GM19467 (cell line): ENCODE measurements at regions not wholly inside any gene's neighbourhood (a gene's known extent, or its start where the extent isn't known, plus 50 kb on each side); places are given as distances from the start of the nearest gene placed in this dataset.

ENCODE experiments used
- ATAC-seq: cut with Tn5 transposase; IDR thresholded peaks from one replicate; pipeline ENCODE4 v1.9.1; 2021; ENCODE audit warnings: mild to moderate bottlenecking, moderate library complexity; ENCODE audit not compliant: unreplicated experiment

DNA sequence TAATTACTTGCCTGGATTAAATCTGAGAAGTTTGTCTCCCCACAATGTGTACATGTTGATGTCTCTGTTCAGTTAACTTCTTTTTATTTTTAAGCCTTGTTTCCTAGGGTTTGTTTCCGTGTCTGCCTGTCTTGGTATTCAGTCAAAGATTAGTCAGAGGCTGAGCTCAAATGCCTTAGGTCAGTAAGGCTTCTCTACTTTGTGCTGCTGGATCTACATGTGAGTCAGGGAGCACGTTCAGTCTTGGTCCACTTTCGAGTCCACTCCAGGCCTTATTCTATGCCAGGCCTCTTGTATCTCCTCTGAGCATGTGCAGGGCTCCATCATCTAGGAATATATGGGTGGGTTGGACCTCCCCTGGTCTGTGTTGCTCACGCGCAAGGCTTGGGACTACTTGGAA lies 93.3 kb upstream of the FZD8 start:
- ATAC-seq = no peak

DNA sequence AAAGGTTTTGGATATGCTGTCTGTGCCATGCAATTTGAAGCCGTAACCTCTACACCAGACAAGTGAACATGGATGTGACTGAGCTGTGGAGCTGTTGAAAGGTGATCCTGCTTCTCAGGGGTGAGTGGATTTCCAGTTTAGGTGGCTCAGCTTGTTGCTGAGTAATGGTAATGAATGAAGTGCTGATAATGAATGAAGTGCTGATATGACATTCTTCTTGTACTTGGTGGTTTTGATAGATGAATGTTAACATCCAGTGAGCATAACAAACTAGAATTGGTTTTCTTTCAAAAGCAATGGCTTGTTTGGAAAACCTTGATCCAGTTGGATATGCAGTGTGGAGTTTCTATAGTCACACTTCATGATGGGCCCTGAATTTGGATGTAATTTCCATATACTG lies 89.7 kb upstream of the FZD8 start:
- ATAC-seq = no peak

DNA sequence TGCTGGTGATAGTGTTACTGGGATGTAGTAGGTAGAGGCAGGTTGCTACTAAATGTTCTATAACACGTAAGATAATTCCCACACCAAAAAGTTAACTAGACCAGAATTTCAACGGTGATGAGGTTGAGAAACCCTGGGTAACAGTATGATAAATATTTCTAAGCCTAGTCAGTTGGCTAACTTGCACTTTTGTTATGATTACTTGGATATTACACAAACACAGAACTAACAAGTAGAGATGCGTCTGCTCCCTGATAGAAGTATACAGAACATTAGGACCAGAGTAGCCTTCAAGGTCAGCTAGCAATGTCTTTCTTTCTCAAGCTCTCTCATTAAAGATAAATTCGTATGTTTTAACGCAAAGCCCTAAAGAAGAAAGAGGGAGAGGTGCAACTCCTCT lies 86.2 kb upstream of the FZD8 start:
- no peak for ATAC-seq

DNA sequence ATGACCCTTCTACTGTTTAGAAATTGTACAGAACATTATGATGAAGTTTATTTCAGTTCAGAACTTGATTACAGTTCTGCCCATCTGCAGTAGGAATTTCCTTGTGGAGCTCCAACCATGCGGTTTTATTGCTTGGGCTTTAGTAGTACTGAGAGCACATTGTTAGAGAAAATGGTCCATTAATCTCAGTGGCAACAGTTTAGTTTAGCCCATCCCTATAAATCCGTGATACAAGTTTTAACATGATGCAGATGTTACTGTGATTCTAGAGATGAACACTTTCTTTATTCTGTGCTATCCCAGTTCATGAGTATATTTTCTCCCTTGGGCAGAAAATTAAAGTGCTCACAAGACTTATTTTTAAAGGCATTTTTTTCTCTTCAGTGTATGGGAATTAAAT lies 84.8 kb upstream of the FZD8 start:
- ATAC-seq = no peak

DNA sequence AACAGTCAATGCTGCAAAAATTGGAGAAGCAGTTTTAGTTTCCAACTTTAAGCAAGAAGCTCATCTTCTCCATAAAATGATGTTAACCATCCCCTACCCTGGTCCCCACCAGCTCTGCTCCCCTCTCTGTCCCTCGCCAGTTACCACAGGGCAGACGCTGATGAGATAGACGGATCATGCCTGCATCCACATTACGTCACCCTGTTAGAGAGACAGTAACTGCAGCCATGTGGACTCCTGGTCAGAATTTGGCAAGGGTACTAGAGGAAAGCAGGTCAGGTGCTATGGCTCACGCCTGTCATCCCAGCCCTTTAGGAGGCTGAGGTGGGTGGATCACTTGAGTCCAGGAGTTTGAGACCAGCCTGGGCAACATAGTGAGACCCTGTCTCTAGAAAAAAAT lies 81.9 kb upstream of the FZD8 start:
- no peak for ATAC-seq

DNA sequence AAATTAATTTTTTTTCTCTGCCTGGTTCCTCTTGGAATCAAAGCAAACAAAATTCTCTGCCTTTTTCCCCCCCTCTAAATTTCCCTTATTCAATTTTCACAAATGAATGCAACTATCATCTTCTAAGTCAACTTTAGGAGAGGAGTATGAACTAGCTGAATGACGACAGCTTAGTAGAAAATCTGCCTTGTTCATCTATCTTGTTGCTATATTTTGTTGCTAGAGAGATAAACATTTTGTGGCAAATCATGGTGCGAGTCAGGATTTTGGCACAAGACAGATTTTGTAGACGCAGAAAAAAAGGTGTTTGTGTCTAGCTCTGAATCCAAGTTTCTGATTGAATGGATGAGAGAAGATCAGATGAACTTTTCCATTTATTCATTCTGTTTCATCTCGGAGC lies 81.0 kb upstream of the FZD8 start:
- no peak for ATAC-seq

DNA sequence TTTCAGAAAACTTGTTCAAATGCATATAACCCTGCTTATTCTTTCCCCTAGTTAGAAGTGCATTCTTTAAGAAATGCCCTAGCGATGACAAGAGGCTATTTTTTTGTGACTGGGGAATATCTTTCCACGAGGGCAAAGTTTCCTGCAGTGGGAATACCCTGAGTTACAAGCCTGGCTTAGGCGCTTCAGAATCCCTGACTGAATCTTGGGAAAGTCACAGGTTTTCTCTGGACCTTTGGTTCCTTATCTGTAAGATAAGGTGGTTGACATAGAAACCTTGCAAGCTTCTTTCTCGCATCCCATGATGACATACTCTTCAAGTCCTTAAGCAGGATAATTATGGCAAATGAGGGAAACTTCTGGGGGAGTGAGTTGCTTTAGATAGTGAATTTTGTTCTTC lies 80.5 kb upstream of the FZD8 start:
- ATAC-seq = no peak

DNA sequence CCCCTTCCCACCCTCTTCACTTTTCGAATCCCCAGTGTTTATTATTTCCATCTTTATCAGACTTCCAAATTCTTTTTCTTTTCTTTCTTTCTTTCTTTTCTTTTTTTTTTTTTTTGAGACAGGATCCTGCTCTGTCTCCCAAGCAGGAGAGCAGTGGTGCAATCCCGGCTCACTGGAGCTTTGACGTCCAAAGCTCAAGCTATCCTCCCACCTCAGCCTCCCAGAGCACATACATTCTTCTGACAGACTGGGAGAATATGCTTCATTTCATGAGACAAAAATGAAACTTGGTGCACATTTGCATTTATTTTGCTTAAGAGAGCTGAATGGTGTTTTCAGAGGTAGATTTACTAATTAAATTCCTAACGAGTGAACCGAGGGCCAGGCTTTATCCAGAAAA lies 80.1 kb upstream of the FZD8 start:
- ATAC-seq = no peak

DNA sequence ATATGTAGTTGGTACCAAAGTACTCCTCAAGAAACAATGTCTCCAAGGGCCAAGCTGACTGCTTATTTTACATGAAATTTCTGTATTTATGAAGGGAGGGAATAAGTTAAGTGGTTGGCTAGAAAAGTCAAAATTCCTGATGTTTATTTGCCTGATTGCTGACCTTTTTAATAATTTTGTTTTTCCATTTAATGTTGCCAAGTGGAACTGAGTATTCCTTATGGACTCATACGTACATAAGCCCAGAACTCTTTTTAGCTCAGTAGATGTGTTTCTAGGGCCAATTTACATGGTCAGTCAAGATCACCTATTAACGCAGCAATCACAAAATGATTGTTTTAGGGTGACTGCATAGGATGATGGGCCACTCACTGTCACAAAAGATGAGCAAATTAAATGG lies 78.3 kb upstream of the FZD8 start:
- ATAC-seq = no peak

DNA sequence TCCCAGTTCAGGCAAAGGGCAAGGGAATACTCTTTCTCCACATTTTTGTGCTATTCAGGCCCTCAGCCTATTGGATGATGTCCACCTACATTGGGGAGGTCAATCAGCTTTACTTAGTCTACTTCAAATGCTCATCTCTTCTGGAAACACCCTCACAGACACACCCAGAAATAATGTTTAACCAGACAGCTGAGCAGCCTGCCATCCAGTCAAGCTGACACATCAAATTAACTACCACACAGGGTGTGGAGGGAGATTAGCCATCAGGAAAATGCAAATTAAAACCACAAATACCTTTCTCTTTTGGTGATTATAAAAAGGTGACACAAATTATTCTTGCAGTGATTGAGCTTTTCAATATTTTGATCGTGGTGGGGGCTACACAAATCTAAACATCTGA lies 74.7 kb upstream of the FZD8 start:
- no peak for ATAC-seq

DNA sequence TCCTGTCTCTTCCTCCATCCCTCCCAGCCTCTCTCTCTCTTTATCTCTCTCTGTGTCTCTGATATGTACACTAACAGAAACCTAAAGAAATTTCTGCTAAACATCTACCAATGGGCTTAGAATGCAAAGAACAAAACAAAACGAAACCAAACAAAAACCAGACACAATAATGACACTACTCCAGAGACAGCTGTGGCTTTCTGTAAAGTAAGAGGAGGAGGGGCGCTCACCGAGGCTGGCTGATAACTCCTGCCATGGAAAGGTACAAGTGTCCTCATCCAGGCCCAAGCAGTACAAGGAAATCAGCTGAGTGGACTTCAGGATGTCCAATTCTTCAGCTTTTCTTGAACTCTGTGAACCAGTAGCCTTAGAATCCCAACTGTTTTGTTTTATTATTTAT lies 70.4 kb upstream of the FZD8 start:
- ATAC-seq = no peak

DNA sequence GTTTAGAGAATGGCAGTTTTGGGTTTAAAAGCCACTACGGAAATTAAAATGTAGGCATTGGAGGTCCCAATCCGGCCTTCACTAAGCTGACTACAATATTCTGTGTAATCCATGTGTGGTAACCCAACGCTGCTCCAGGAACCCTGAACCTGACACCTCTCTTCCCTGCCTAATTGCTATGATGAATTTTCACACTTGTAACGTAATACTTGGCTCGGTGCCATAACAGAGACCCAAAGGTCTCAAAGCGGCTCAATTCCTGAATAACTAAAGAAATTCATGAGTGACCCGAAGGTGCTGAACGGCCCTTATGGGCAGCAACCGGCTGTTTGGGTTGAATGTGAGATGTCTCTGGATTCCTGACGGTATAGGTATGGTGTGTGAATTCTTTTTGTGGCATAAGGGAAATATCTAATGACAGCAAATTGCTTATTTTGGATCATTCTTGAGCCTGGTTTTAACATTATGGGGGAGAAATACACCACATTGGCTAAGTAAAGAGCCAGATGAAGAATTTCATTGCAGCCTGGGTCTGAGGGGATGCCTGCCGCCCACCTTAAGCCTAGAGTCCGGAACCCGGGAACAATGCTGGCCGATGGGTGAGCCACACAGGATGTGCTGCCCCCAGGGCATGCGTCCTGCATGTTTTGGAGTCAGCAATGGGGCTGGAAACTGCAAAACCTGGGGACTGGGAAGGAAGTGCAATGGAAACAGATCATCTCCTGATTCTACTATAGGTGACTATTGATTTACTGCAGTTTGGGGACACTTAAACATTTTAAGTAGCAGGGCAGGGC lies 69.7 kb upstream of the FZD8 start:
- ATAC-seq = no peak

DNA sequence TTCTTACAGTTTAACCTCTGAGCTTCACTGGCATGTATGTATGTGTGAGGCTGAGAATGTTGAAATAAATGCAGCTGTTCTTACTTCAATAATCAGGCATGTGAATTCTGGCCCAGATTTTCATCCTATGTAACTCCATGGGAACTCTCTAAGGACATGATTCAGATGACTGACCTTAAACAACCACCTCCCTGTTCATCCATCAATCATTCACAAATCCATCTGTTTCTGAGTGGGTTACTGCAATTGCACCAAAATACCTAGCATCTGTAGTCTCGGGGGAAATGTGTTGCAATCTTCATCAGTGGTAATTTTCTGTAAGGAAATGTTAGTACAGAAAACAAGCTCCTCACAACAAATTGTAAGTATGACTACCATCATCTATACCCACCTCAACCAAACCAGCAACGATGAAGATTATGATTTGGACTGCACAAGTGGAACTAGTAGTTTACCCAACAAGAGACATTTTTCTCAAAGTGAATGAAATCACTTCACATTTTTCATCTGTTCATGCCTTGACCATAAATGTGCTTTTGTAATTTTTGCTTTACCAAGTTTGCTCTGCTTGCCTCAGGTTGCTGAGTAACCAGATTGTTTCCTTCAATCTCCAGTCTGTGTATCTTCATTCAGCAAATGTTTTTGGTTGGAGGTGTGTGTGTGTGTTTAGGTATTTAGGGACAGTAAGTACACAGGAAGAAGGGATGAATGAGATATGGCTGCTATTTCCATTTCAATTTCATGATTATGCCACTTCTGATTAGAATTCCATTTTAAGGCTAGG lies 65.7 kb upstream of the FZD8 start:
- no peak for ATAC-seq

DNA sequence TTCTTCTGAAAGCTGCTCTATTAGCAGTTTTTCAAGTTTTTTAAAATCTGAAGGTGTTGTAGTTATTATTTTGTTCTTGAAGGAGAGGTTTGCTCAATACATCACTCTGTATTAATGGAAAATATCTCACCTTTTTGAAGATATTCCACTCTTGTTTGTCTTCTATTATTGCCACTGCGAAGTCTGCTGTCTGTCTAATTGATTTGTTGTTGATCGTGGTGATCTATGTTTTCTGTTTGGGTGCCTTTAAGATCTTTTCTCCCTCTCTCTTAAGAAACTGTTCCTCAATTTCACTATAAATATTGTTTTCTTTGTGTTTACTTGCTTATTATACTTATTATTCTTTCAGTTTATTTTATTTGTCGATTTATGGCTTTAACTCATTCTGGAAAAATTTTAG lies 64.9 kb upstream of the FZD8 start:
- no peak for ATAC-seq

DNA sequence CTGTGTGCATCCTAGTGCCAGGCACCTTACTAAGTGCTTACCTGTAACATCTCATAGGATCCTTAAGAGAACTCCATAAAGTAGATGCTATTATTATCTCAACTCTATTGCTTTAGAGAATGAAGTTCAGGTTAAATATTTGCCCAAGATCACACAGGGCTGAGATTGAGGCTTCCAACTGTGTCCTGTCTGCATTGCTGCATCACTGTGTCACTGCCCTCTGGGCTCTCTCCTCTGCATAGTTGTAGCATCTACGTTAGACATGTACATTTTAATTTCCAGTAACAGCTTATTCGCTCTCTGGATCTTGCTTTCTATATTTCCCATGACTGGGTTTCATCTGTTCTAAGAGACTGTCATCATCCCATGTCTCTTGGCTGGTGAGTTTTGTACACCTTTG lies 63.6 kb upstream of the FZD8 start:
- no peak for ATAC-seq

DNA sequence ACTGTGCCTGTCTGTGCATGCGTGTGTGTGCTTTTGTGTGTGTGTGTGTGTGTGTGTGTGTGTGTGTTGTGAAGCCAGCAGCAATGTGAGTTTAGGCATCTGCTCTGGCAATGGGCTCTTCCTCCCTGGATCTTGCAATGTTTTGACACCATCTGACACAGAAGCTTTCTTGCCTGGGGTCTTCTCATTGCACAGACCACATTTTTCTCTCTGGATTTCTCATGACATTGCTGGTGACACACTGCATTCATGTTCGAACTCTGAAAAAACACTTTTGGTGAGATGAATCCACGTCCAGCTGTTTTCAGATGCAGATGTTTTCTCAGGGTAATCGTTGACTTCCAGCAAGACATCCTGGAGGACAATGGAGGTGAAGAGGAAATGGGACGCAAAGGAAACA lies 63.0 kb upstream of the FZD8 start:
- ATAC-seq = no peak

DNA sequence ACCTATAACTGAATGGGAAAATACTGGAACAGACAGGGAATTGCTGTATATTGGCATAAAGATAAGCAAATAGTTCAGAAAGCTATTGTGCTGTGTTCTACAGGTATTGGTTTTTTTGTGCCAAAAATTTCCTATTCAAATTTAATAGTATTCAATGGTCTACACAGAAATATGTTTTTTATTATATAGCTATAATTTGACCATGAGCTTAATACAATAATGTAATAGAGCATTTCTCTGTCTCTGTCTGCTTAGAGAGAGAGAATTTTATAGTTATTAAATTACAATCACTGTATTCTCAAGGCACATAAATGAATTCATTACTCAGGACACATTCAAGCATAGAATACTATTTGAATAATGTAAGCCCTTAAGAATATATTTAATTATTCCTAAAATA lies 62.3 kb upstream of the FZD8 start:
- no peak for ATAC-seq

DNA sequence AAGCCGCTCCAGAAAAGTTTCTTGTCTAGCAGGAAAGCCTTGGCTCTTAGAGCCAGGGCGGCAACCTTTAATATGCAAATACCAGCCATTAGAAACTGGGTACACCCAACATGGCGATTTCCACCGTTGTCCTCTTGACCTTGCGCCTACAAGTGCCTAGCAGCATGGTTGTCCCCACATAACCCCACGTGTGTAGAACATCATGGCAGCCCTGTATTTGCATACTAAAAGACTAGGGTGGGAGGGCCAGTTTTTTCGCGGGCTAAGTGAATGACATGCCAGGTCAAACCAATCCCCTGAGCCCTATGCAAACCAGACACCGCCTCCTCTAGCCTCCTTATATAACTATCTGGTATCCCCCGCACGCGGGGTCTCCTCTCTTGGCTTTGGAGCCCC lies 58.4 kb upstream of the FZD8 start:
- ATAC-seq = no peak

DNA sequence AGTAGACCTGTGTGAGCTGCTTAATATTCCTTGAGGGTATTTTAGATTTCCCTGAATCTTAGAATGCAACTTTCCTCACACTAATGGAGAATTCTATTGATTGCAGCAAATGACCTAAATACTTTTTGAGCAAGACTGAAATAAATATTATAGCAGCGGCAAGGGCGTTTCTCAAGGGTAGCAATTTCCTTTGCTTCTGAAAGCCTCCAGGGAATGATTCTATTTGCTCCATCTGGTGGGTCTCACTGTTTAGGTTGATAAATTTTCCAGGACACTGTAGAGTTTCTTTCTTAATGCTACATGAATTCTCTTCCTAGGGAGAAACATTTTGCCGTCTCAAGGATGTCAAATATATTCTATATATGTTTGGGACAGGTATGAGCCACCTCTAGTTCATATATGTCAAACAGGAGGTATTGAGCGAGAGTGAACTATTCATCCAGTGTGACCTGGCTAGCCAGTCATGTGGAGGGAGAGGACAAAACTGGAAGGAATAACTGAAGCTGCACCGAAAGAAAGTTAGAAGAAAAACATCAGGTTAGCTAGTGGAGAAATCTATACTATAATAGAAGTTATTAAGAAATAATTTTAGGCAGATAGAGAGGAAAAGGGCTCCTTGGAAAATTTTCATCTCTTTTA lies 57.9 kb upstream of the FZD8 start:
- ATAC-seq = no peak

DNA sequence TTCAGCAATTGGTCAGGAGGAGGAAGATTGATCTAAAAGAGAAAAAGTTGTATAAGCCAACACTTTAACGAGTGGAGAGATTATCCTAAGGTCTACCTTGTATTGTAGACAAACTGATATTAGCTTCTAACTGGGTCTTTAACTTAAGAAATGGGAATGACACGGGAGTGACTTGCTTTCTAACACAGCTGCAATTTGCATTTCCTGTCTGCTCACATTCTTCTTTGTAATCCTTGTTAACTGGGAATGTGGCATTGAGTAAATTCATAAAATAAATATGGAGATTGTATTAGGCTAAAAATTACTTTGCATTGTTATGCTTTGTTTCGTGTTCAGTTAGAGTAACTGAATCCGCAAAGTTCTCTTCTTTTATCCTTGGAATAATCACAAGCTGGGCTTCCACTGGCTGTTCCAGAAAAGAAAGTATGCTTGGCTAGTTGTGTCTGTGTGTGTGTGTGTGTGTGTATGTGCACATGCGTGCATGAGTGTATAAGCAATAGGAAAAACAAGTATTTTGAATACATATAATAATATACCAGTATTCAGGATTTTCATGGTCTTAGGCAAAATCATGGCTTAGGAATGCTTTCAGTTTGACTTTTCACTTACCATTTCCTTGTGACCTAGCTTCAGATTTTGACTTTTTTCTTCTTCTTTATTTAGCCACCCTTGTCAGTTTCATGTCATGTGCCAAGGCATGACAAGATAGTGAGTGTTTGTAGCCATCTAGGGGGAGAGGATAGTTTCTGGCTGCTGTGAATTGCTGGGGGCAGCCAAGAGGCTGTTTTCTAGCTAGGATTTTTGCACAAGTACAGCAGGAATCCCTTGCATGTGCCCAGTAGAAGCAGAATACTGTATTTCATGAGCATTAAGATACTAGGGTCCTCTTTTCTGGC lies 54.5 kb upstream of the FZD8 start:
- ATAC-seq = no peak

DNA sequence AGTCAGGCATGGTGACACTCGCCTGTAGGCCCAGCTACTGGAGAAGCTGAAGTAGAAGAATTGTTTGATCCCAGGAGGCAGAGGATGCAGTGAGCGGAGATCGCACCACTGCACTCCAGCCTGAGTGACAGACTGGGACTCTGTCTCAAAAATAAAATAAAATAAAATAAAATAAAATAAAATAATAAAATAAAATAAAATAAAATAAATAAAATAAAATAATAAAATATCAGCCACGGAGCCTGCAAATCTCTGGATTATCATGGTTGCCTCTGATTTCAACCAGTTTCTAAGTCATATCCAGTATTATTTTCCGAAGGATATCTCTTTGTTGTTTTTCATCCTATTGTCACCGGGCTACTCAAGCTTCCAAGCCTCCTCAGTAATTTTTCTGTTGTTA lies 51.7 kb upstream of the FZD8 start:
- no peak for ATAC-seq
